H9 (cell line): ENCODE measurements at regions not wholly inside any gene's neighbourhood (a gene's known extent, or its start where the extent isn't known, plus 50 kb on each side); places are given as distances from the start of the nearest gene placed in this dataset.

Experiments used
- DNase-seq: peaks from one replicate; pipeline ENCODE4 v3.0.0-alpha.2; 2017
- H2AFZ ChIP-seq: one replicate; pipeline ENCODE4 v1.6.1; 2013; ENCODE audit warnings: mild to moderate bottlenecking, low read length, control low read depth, moderate library complexity
- H2AK5ac ChIP-seq: 2 replicates; pipeline ENCODE4 v1.6.1; 2013; ENCODE audit warnings: low read length, control low read depth, mixed read lengths; ENCODE audit not compliant: insufficient read length
- H2BK120ac ChIP-seq: one replicate; pipeline ENCODE4 v1.6.1; 2013; ENCODE audit warnings: low read depth, mild to moderate bottlenecking, low read length, control low read depth, inconsistent platforms; ENCODE audit not compliant: poor library complexity, severe bottlenecking
- H2BK12ac ChIP-seq: 2 replicates; pipeline ENCODE4 v1.6.1; 2013; ENCODE audit warnings: low read length, control low read depth, mixed read lengths, low read depth; ENCODE audit not compliant: insufficient read length
- H2BK15ac ChIP-seq: 2 replicates; pipeline ENCODE4 v1.6.1; 2013; ENCODE audit warnings: low read depth, low read length, control low read depth
- H2BK20ac ChIP-seq: one replicate; pipeline ENCODE4 v1.6.1; 2013; ENCODE audit warnings: low read depth, mild to moderate bottlenecking, low read length, control low read depth, inconsistent platforms; ENCODE audit not compliant: poor library complexity, severe bottlenecking
- H2BK5ac ChIP-seq: 2 replicates; pipeline ENCODE4 v1.6.1; 2013; ENCODE audit warnings: low read length, control low read depth, mixed read lengths; ENCODE audit not compliant: insufficient read length
- H3K14ac ChIP-seq: 2 replicates; pipeline ENCODE4 v1.6.1; 2013; ENCODE audit warnings: low read length, control low read depth; ENCODE audit not compliant: insufficient read depth
- H3K18ac ChIP-seq: 2 replicates; pipeline ENCODE4 v1.6.1; 2013; ENCODE audit warnings: low read depth, mild to moderate bottlenecking, mixed read lengths, low read length, control low read depth; ENCODE audit not compliant: insufficient read length
- H3K23ac ChIP-seq: 2 replicates; pipeline ENCODE4 v1.6.1; 2013; ENCODE audit warnings: low read length, control low read depth, mixed read lengths, low read depth; ENCODE audit not compliant: insufficient read length
- H3K23me2 ChIP-seq: 2 replicates; pipeline ENCODE4 v1.6.1; 2013; ENCODE audit warnings: low read depth, mild to moderate bottlenecking, mixed read lengths, low read length, control low read depth; ENCODE audit not compliant: insufficient read length, poor library complexity, severe bottlenecking
- H3K27ac ChIP-seq: 2 replicates; pipeline ENCODE4 v1.5.1; 2013; ENCODE audit warnings: low read length, control low read depth, mixed read lengths, low read depth; ENCODE audit not compliant: insufficient read length
- H3K27me3 ChIP-seq: 2 replicates; pipeline ENCODE4 v1.6.1; 2013; ENCODE audit warnings: low read length, control low read depth, inconsistent platforms; ENCODE audit not compliant: insufficient read depth
- H3K4ac ChIP-seq: 2 replicates; pipeline ENCODE4 v1.6.1; 2013; ENCODE audit warnings: low read depth, mild to moderate bottlenecking, control low read depth, inconsistent platforms, low read length, moderate library complexity
- H3K4me1 ChIP-seq: 2 replicates; pipeline ENCODE4 v1.6.1; 2013; ENCODE audit warnings: low read length, control low read depth, inconsistent platforms; ENCODE audit not compliant: insufficient read depth
- H3K4me2 ChIP-seq: 2 replicates; pipeline ENCODE4 v1.6.1; 2013; ENCODE audit warnings: low read length, control low read depth, mixed read lengths; ENCODE audit not compliant: insufficient read length, insufficient read depth
- H3K56ac ChIP-seq: 2 replicates; pipeline ENCODE4 v1.6.1; 2013; ENCODE audit warnings: low read depth, mild to moderate bottlenecking, mixed read lengths, low read length, control low read depth; ENCODE audit not compliant: insufficient read length
- H3K79me1 ChIP-seq: 2 replicates; pipeline ENCODE4 v1.6.1; 2013; ENCODE audit warnings: low read depth, mild to moderate bottlenecking, moderate library complexity, low read length, control low read depth, inconsistent platforms; ENCODE audit not compliant: insufficient read depth, poor library complexity, severe bottlenecking
- H3K79me2 ChIP-seq: 2 replicates; pipeline ENCODE4 v1.6.1; 2013; ENCODE audit warnings: low read length, control low read depth, inconsistent platforms; ENCODE audit not compliant: insufficient read depth
- H3K9ac ChIP-seq: 2 replicates; pipeline ENCODE4 v1.6.1; 2013; ENCODE audit warnings: low read length, control low read depth, mixed read lengths; ENCODE audit not compliant: insufficient read length; ENCODE audit errors: extremely low read depth
- H3K9me3 ChIP-seq: one replicate; pipeline ENCODE4 v1.6.1; 2013; ENCODE audit warnings: low read depth, low read length, inconsistent platforms; ENCODE audit not compliant: control insufficient read depth
- H3T11ph ChIP-seq: one replicate; pipeline ENCODE4 v1.6.1; 2013; ENCODE audit warnings: mild to moderate bottlenecking, low read length, control low read depth, inconsistent platforms
- H4K20me1 ChIP-seq: one replicate; pipeline ENCODE4 v1.6.1; 2013; ENCODE audit not compliant: control insufficient read depth, insufficient read length, insufficient read depth
- H4K5ac ChIP-seq: 2 replicates; pipeline ENCODE4 v1.6.1; 2013; ENCODE audit warnings: low read depth, mild to moderate bottlenecking, mixed read lengths, low read length, control low read depth; ENCODE audit not compliant: insufficient read length
- H4K8ac ChIP-seq: replicated peaks from 2 replicates; pipeline ENCODE4 v1.6.1; 2013; ENCODE audit warnings: low read length, control low read depth, mixed read lengths, low read depth; ENCODE audit not compliant: insufficient read length
- H4K91ac ChIP-seq: 2 replicates; pipeline ENCODE4 v1.6.1; 2013; ENCODE audit warnings: low read depth, mild to moderate bottlenecking, moderate library complexity, mixed read lengths, low read length, control low read depth; ENCODE audit not compliant: insufficient read length
- H3K27ac Mint-ChIP-seq, 3 experiments: 2 replicates in 2 of 3; 3 replicates in 1 of 3; pipeline ENCODE4 v1.8.0; 2020 to 2021; ENCODE audit warnings: mixed read lengths in 3 of 3, mild to moderate bottlenecking in 1 of 3, moderate library complexity in 1 of 3
- H3K27me3 Mint-ChIP-seq: 2 replicates; pipeline ENCODE4 v1.8.0; 2021; ENCODE audit warnings: low read depth, mild to moderate bottlenecking, moderate library complexity, mixed read lengths
- H3K36me3 Mint-ChIP-seq, 3 experiments: 2 replicates in 2 of 3; 3 replicates in 1 of 3; pipeline ENCODE4 v1.8.0; 2020 to 2021; ENCODE audit warnings: low read depth in 3 of 3, mixed read lengths in 3 of 3; ENCODE audit not compliant: insufficient read depth in 1 of 3
- H3K4me1 Mint-ChIP-seq, 2 experiments: 2 replicates each; pipeline ENCODE4 v1.8.0; 2020; ENCODE audit warnings: mixed read lengths in 2 of 2
- H3K4me3 Mint-ChIP-seq, 2 experiments: 2 replicates in 1 of 2; 3 replicates in 1 of 2; pipeline ENCODE4 v1.8.0; 2020 to 2021; ENCODE audit warnings: mild to moderate bottlenecking in 2 of 2, mixed read lengths in 2 of 2, moderate library complexity in 1 of 2
- H3K9me3 Mint-ChIP-seq, 2 experiments: 2 replicates in 1 of 2; 3 replicates in 1 of 2; pipeline ENCODE4 v1.8.0; 2020; ENCODE audit warnings: mild to moderate bottlenecking in 2 of 2, mixed read lengths in 2 of 2, moderate library complexity in 1 of 2
- CTCF ChIP-seq: fragments of 200-600 bp; sonication (generic); conservative IDR thresholded peaks from 3 replicates; pipeline ENCODE4 v1.8.0; 2021; ENCODE audit warnings: antibody characterized with exemption, mild to moderate bottlenecking
- WGBS: extraction: QIAGEN DNeasy Blood & Tissue Kit; methylation state at CpG from one replicate; pipeline ENCODE4 v1.1.7; 2013; ENCODE audit warnings: missing lambda C conversion rate, low lambda C conversion rate, mixed read lengths; ENCODE audit not compliant: insufficient read length; ENCODE audit errors: extremely low coverage; 5-methylcytosine and 5-hydroxymethylcytosine counted together

- Histone ChIP-seq H3K18ac (no peak overlapping the region), H3K4ac (no peak overlapping the region), H2AK5ac (no peak overlapping the region), H3K23ac (no peak overlapping the region), H4K91ac (no peak overlapping the region), H2BK15ac (no peak overlapping the region), H4K5ac (no peak overlapping the region), H3K79me1 (no peaks in the 10 kb centered on the region), H3K79me2 (no peaks in the 10 kb centered on the region), H3K23me2 (no peaks in the 10 kb centered on the region), H2BK20ac (no peak overlapping the region), H2AFZ (no peak overlapping the region), H3K27me3 (no peaks in the 10 kb centered on the region), H4K8ac (no peak overlapping the region), H3K4me2 (no peak overlapping the region), H2BK12ac (no peak overlapping the region), H2BK120ac (no peak overlapping the region), H4K20me1 (no peaks in the 10 kb centered on the region), H3K9ac (no peak overlapping the region), H2BK5ac (no peak overlapping the region), H3T11ph (no peak overlapping the region), H3K56ac (no peak overlapping the region), H3K4me1 (no peaks in the 10 kb centered on the region), H3K9me3 (no peaks in the 10 kb centered on the region), H3K14ac (no peak overlapping the region), H3K27ac (no peak overlapping the region)
- Mint-ChIP-seq H3K4me1 (no peaks in the 10 kb centered on the region), H3K27ac (no peak overlapping the region), H3K9me3 (no peaks in the 10 kb centered on the region; a peak in 1 of 5 replicates), H3K4me3 (no peak overlapping the region), H3K36me3 (no peaks in the 10 kb centered on the region), H3K27me3 (no peaks in the 10 kb centered on the region)
- no peak for DNase-seq
- no CpG with 5 or more reads among the region's 2 CpGs for WGBS
- no peak for TF ChIP-seq CTCF
Measured at GRCh38 chr17:70699408-70699807, 530.1 kb downstream of the KCNJ2 start.
